ENCODE measurements at regions not wholly inside any gene's neighbourhood (a gene's known extent, or its start where the extent isn't known, plus 50 kb on each side); places are given as distances from the start of the nearest gene placed in this dataset.

- no peak overlapping the region for H2AFZ ChIP-seq (ENCODE audit: low read depth, low read length)
- no peak overlapping the region for H3K27ac Mint-ChIP-seq (ENCODE audit: unreplicated experiment)
- H4K20me1 ChIP-seq (ENCODE audit: insufficient read depth, low read length): no peaks in the 10 kb centered on the region
- no peak overlapping the region for H3K4me3 Mint-ChIP-seq (ENCODE audit: unreplicated experiment)
- no peaks in the 10 kb centered on the region for H3K79me2 ChIP-seq (ENCODE audit: insufficient read depth, low read length)
- no peak for DNase-seq (ENCODE audit: low read depth)
- H3K27me3 Mint-ChIP-seq (ENCODE audit: low read depth, unreplicated experiment): peaks cover 17% of the 10 kb centered on the region
- H3K9me3 ChIP-seq (ENCODE audit: insufficient read depth, low read depth, low read length): peaks cover 3% of the 10 kb centered on the region
- H3K4me2 ChIP-seq (ENCODE audit: low read length): no peak overlapping the region
- FAIRE-seq: no peak
- H3K4me1 ChIP-seq (ENCODE audit: insufficient read depth, low read length): no peaks in the 10 kb centered on the region
- H3K4me1 Mint-ChIP-seq (ENCODE audit: low read depth, unreplicated experiment): no peaks in the 10 kb centered on the region
- H3K36me3 ChIP-seq (ENCODE audit: insufficient read depth, low read length): no peaks in the 10 kb centered on the region
- no peak overlapping the region for H3K9ac ChIP-seq (ENCODE audit: low read length)
- no peaks in the 10 kb centered on the region for H3K9me3 Mint-ChIP-seq (ENCODE audit: unreplicated experiment)
- no peaks in the 10 kb centered on the region for H3K36me3 Mint-ChIP-seq (ENCODE audit: low read depth, unreplicated experiment)
- TF ChIP-seq EZH2 (IDR thresholded peaks at IDR 0.05; ENCODE audit: insufficient read depth, low read length) (no peak), CTCF (IDR thresholded peaks at IDR 0.05; ENCODE audit: insufficient read depth, low read depth, low read length) (no peak)
- H3K27ac ChIP-seq (ENCODE audit: low read depth, low read length): no peak overlapping the region
- peaks cover 2% of the 10 kb centered on the region for H3K27me3 ChIP-seq (ENCODE audit: insufficient read depth, low read length)
- no peak overlapping the region for H3K4me3 ChIP-seq (ENCODE audit: insufficient read depth, low read depth, low read length)
These were observed 330.3 kb upstream of the NPVF start for GRCh38 chr7:25558605-25559004.

GRCh38 chr7:25559581-25560367 is 331.5 kb upstream of the NPVF start:
- H3K27me3 Mint-ChIP-seq (ENCODE audit: low read depth, unreplicated experiment): peaks cover 18% of the 10 kb centered on the region
- no peak overlapping the region for H3K27ac Mint-ChIP-seq (ENCODE audit: unreplicated experiment)
- no peaks in the 10 kb centered on the region for H3K4me1 Mint-ChIP-seq (ENCODE audit: low read depth, unreplicated experiment)
- H3K4me3 Mint-ChIP-seq (ENCODE audit: unreplicated experiment): no peak overlapping the region
- H3K36me3 ChIP-seq (ENCODE audit: insufficient read depth, low read length): no peaks in the 10 kb centered on the region
- H3K9ac ChIP-seq (ENCODE audit: low read length): no peak overlapping the region
- no peaks in the 10 kb centered on the region for H3K9me3 Mint-ChIP-seq (ENCODE audit: unreplicated experiment)
- FAIRE-seq: no peak
- H3K9me3 ChIP-seq (ENCODE audit: insufficient read depth, low read depth, low read length): peaks cover 3% of the 10 kb centered on the region
- H3K27ac ChIP-seq (ENCODE audit: low read depth, low read length): no peak overlapping the region
- H3K4me2 ChIP-seq (ENCODE audit: low read length): no peak overlapping the region
- H2AFZ ChIP-seq (ENCODE audit: low read depth, low read length): no peak overlapping the region
- H3K27me3 ChIP-seq (ENCODE audit: insufficient read depth, low read length): peaks cover 2% of the 10 kb centered on the region
- H3K4me1 ChIP-seq (ENCODE audit: insufficient read depth, low read length): no peaks in the 10 kb centered on the region
- no peaks in the 10 kb centered on the region for H3K79me2 ChIP-seq (ENCODE audit: insufficient read depth, low read length)
- H4K20me1 ChIP-seq (ENCODE audit: insufficient read depth, low read length): no peaks in the 10 kb centered on the region
- no peak for DNase-seq (ENCODE audit: low read depth)
- no peaks in the 10 kb centered on the region for H3K36me3 Mint-ChIP-seq (ENCODE audit: low read depth, unreplicated experiment)
- no peak for TF ChIP-seq EZH2 (IDR thresholded peaks at IDR 0.05; ENCODE audit: insufficient read depth, low read length)
- TF ChIP-seq CTCF (IDR thresholded peaks at IDR 0.05; ENCODE audit: insufficient read depth, low read depth, low read length): no peak
- no peak overlapping the region for H3K4me3 ChIP-seq (ENCODE audit: insufficient read depth, low read depth, low read length)

- TF ChIP-seq CTCF (IDR thresholded peaks at IDR 0.05; ENCODE audit: insufficient read depth, low read depth, low read length) (no peak), EZH2 (IDR thresholded peaks at IDR 0.05; ENCODE audit: insufficient read depth, low read length) (no peak)
- DNase-seq (ENCODE audit: low read depth): no peak
- Mint-ChIP-seq H3K4me1 (ENCODE audit: low read depth, unreplicated experiment) (no peaks in the 10 kb centered on the region), H3K27me3 (ENCODE audit: low read depth, unreplicated experiment) (peaks cover 18% of the 10 kb centered on the region), H3K36me3 (ENCODE audit: low read depth, unreplicated experiment) (no peaks in the 10 kb centered on the region), H3K27ac (ENCODE audit: unreplicated experiment) (no peak overlapping the region), H3K9me3 (ENCODE audit: unreplicated experiment) (no peaks in the 10 kb centered on the region), H3K4me3 (ENCODE audit: unreplicated experiment) (no peak overlapping the region)
- H2AFZ ChIP-seq (ENCODE audit: low read depth, low read length): no peak overlapping the region
- H3K36me3 ChIP-seq (ENCODE audit: insufficient read depth, low read length): no peaks in the 10 kb centered on the region
- no peaks in the 10 kb centered on the region for H4K20me1 ChIP-seq (ENCODE audit: insufficient read depth, low read length)
- no peaks in the 10 kb centered on the region for H3K4me1 ChIP-seq (ENCODE audit: insufficient read depth, low read length)
- no peak overlapping the region for H3K4me3 ChIP-seq (ENCODE audit: insufficient read depth, low read depth, low read length)
- no peak for FAIRE-seq
- H3K4me2 ChIP-seq (ENCODE audit: low read length): no peak overlapping the region
- H3K79me2 ChIP-seq (ENCODE audit: insufficient read depth, low read length): no peaks in the 10 kb centered on the region
- H3K9ac ChIP-seq (ENCODE audit: low read length): no peak overlapping the region
- H3K27me3 ChIP-seq (ENCODE audit: insufficient read depth, low read length): peaks cover 2% of the 10 kb centered on the region
- H3K27ac ChIP-seq (ENCODE audit: low read depth, low read length): no peak overlapping the region
- H3K9me3 ChIP-seq (ENCODE audit: insufficient read depth, low read depth, low read length): peaks cover 3% of the 10 kb centered on the region
These were observed 334.4 kb upstream of the NPVF start for GRCh38 chr7:25562673-25563182.

All from astrocyte (in vitro differentiated cells and primary cell).